H1 (cell line): ENCODE measurements at regions not wholly inside any gene's neighbourhood (a gene's known extent, or its start where the extent isn't known, plus 50 kb on each side); places are given as distances from the start of the nearest gene placed in this dataset.

Experiments used
- CTCF ChIA-PET: fragments of 300-600 bp; sonication (Branson Sonifier 250); formaldehyde crosslinking; loops from one replicate; lab custom pipeline; 2021; ENCODE audit not compliant: partially characterized antibody; lab: Charles Lee
- POLR2A ChIA-PET: fragments of 300-600 bp; sonication (Branson Sonifier 250); formaldehyde crosslinking; loops from one replicate; lab custom pipeline; 2021; ENCODE audit warnings: inconsistent platforms; ENCODE audit not compliant: partially characterized antibody; lab: Charles Lee
- DNase-seq, 2 experiments: peaks; one replicate each; pipeline versions ENCODE4 v3.0.0 to v3.0.0-alpha.2; 2010 to 2022; ENCODE audit warnings: low spot score in 2 of 2, low read depth in 1 of 2, mixed read lengths in 1 of 2
- FAIRE-seq: peaks from 2 replicates; lab custom pipeline; 2011; peaks lifted over from hg19 to GRCh38; lab: Jason Lieb, UNC
- H2AFZ ChIP-seq: 2 replicates; pipeline ENCODE4 v1.8.1; 2012; ENCODE audit warnings: low read length, inconsistent platforms
- H2AK5ac ChIP-seq: 2 replicates; pipeline ENCODE4 v1.6.1; 2013; ENCODE audit warnings: low read depth, low read length
- H2BK120ac ChIP-seq: replicated peaks from 2 replicates; pipeline ENCODE3; 2013; ENCODE audit warnings: low read depth, low read length, inconsistent platforms
- H2BK12ac ChIP-seq: 2 replicates; pipeline ENCODE4 v1.6.1; 2013; ENCODE audit warnings: low read depth, low read length
- H2BK15ac ChIP-seq: 2 replicates; pipeline ENCODE4 v1.6.1; 2013; ENCODE audit warnings: low read length
- H2BK20ac ChIP-seq: 2 replicates; pipeline ENCODE4 v1.6.1; 2013; ENCODE audit warnings: low read length
- H2BK5ac ChIP-seq: 2 replicates; pipeline ENCODE4 v1.6.1; 2013; ENCODE audit warnings: low read depth, low read length
- H3K14ac ChIP-seq: 2 replicates; pipeline ENCODE4 v1.6.1; 2013; ENCODE audit warnings: inconsistent platforms; ENCODE audit not compliant: insufficient read length
- H3K18ac ChIP-seq: 2 replicates; pipeline ENCODE4 v1.6.1; 2013; ENCODE audit warnings: low read length; ENCODE audit errors: extremely low read depth
- H3K23ac ChIP-seq: 2 replicates; pipeline ENCODE4 v1.6.1; 2013; ENCODE audit warnings: inconsistent platforms; ENCODE audit not compliant: insufficient read length
- H3K23me2 ChIP-seq: 2 replicates; pipeline ENCODE4 v1.6.1; 2013; ENCODE audit warnings: low read depth, low read length
- H3K27ac ChIP-seq: 2 replicates; pipeline ENCODE4 v1.6.1; 2011; ENCODE audit warnings: low read depth, low read length, inconsistent platforms
- H3K27me3 ChIP-seq, 4 experiments: replicated peaks in 1 of 4; 1 replicate in 1 of 4; 2 replicates in 3 of 4; pipeline versions ENCODE4 v1.6.1 to v1.8.1; 2011 to 2013; ENCODE audit warnings: low read length in 3 of 4, mild to moderate bottlenecking in 3 of 4, inconsistent platforms in 2 of 4, mixed read lengths in 2 of 4, moderate library complexity in 1 of 4; ENCODE audit not compliant: control insufficient read depth in 3 of 4, insufficient read depth in 3 of 4; ENCODE audit errors: extremely low read depth in 1 of 4
- H3K36me3 ChIP-seq, 4 experiments: 2 replicates each; pipeline versions ENCODE4 v1.6.1 to v1.8.1; 2011 to 2013; ENCODE audit warnings: mild to moderate bottlenecking in 4 of 4, low read length in 3 of 4, moderate library complexity in 2 of 4, control low read depth in 1 of 4, inconsistent platforms in 1 of 4; ENCODE audit not compliant: insufficient read depth in 4 of 4, control insufficient read depth in 2 of 4
- H3K4ac ChIP-seq: replicated peaks from 2 replicates; pipeline ENCODE3; 2013; ENCODE audit warnings: low read length, low read depth, mixed read lengths, inconsistent platforms; ENCODE audit not compliant: insufficient read length
- H3K4me1 ChIP-seq, 4 experiments: replicated peaks in 1 of 4; 1 replicate in 1 of 4; 2 replicates in 3 of 4; pipeline versions ENCODE4 v1.6.1 to v1.8.1; 2011 to 2013; ENCODE audit warnings: low read length in 3 of 4, inconsistent platforms in 2 of 4, mixed read lengths in 1 of 4; ENCODE audit not compliant: insufficient read depth in 4 of 4, control insufficient read depth in 3 of 4
- H3K4me2 ChIP-seq, 2 experiments: 2 replicates each; pipeline versions ENCODE4 v1.6.1 to v1.8.1; 2011 to 2013; ENCODE audit warnings: low read depth in 2 of 2, low read length in 2 of 2, control low read depth in 1 of 2, inconsistent platforms in 1 of 2, mild to moderate bottlenecking in 1 of 2; ENCODE audit not compliant: insufficient read depth in 1 of 2
- H3K4me3 ChIP-seq, 4 experiments: fragments of 200-600, 300-600 bp in 1 of 4; sonication (generic), shearing (Covaris generic), sonication (Bioruptor Twin) in 1 of 4; 2 replicates each; pipeline versions ENCODE4 v1.5.1 to v1.8.1; 2011 to 2016; ENCODE audit warnings: low read length in 4 of 4, low read depth in 3 of 4, control low read depth in 2 of 4, inconsistent platforms in 2 of 4, mild to moderate bottlenecking in 2 of 4, mixed read lengths in 1 of 4, moderate library complexity in 1 of 4; ENCODE audit not compliant: insufficient read depth in 2 of 4; ENCODE audit errors: extremely low read depth in 1 of 4
- H3K56ac ChIP-seq: replicated peaks from 2 replicates; pipeline ENCODE3; 2013; ENCODE audit warnings: low read depth, mild to moderate bottlenecking, mixed read lengths, low read length, inconsistent platforms; ENCODE audit not compliant: insufficient read length
- H3K79me1 ChIP-seq: 2 replicates; pipeline ENCODE4 v1.6.1; 2013; ENCODE audit warnings: low read depth, low read length, control low read depth
- H3K79me2 ChIP-seq, 2 experiments: 2 replicates each; pipeline versions ENCODE4 v1.6.1 to v1.8.1; 2012 to 2013; ENCODE audit warnings: low read length in 2 of 2, mild to moderate bottlenecking in 2 of 2, inconsistent platforms in 1 of 2; ENCODE audit not compliant: insufficient read depth in 2 of 2, control insufficient read depth in 1 of 2
- H3K9ac ChIP-seq, 4 experiments: replicated peaks in 1 of 4; 1 replicate in 1 of 4; 2 replicates in 3 of 4; pipeline versions ENCODE4 v1.6.1 to v1.8.1; 2011 to 2013; ENCODE audit warnings: low read depth in 3 of 4, low read length in 3 of 4, control low read depth in 2 of 4, mild to moderate bottlenecking in 2 of 4, moderate library complexity in 2 of 4, inconsistent platforms in 1 of 4; ENCODE audit errors: extremely low read depth in 1 of 4
- H3K9me3 ChIP-seq, 2 experiments: 2 replicates each; pipeline versions ENCODE4 v1.6.1 to v1.8.1; 2012 to 2013; ENCODE audit warnings: mild to moderate bottlenecking in 2 of 2, moderate library complexity in 2 of 2, control low read depth in 1 of 2, inconsistent platforms in 1 of 2, low read depth in 1 of 2, low read length in 1 of 2, mixed read lengths in 1 of 2; ENCODE audit not compliant: insufficient read depth in 2 of 2
- H4K20me1 ChIP-seq, 2 experiments: replicated peaks in 1 of 2; 2 replicates each; pipeline versions ENCODE3 to v1.8.1; 2011 to 2013; ENCODE audit warnings: inconsistent platforms in 2 of 2, low read length in 2 of 2, mild to moderate bottlenecking in 1 of 2; ENCODE audit not compliant: insufficient read depth in 2 of 2, control insufficient read depth in 1 of 2
- H4K5ac ChIP-seq: 2 replicates; pipeline ENCODE4 v1.6.1; 2013; ENCODE audit warnings: low read length, low read depth, mixed read lengths, inconsistent platforms; ENCODE audit not compliant: insufficient read length
- H4K8ac ChIP-seq: 2 replicates; pipeline ENCODE4 v1.8.0; 2013; ENCODE audit warnings: mild to moderate bottlenecking, moderate library complexity, low read length, inconsistent platforms; ENCODE audit not compliant: insufficient read depth; ENCODE audit errors: extremely low read depth
- H4K91ac ChIP-seq: replicated peaks from 2 replicates; pipeline ENCODE3; 2013; ENCODE audit warnings: low read length, mixed read lengths, inconsistent platforms; ENCODE audit not compliant: insufficient read length
- CEBPB ChIP-seq: IDR thresholded peaks from 2 replicates; pipeline ENCODE4 v1.6.1; 2012; ENCODE audit warnings: low read depth, low read length
- GABPA ChIP-seq: IDR thresholded peaks from 2 replicates; pipeline ENCODE4 v1.6.1; 2011; ENCODE audit warnings: mild to moderate bottlenecking, low read length, moderate library complexity, borderline replicate concordance; ENCODE audit not compliant: insufficient read depth
- NANOG ChIP-seq: IDR thresholded peaks from 2 replicates; pipeline ENCODE4 v1.6.1; 2011; ENCODE audit warnings: low read length, low read depth, mild to moderate bottlenecking, inconsistent platforms; ENCODE audit not compliant: insufficient read depth, poor library complexity, severe bottlenecking
- NRF1 ChIP-seq: IDR thresholded peaks from 2 replicates; pipeline ENCODE4 v1.6.1; 2011; ENCODE audit warnings: mild to moderate bottlenecking, low read depth, low read length, improper control_type of control experiment
- RAD21 ChIP-seq, 2 experiments: IDR thresholded peaks in 1 of 2; conservative IDR thresholded peaks in 1 of 2; 2 replicates each; pipeline ENCODE4 v1.6.1; 2011; ENCODE audit warnings: low read depth in 2 of 2, low read length in 2 of 2, improper control_type of control experiment in 1 of 2, inconsistent platforms in 1 of 2, mild to moderate bottlenecking in 1 of 2, moderate library complexity in 1 of 2
- TBP ChIP-seq: IDR thresholded peaks from 2 replicates; pipeline ENCODE4 v1.6.1; 2011; ENCODE audit warnings: low read depth, low read length, improper control_type of control experiment
- WGBS, 2 experiments: shearing (Covaris generic) in 1 of 2; methylation state at CpG; one replicate each; pipeline versions ENCODE4 v1.1.6 to v1.1.7; 2013 to 2015; ENCODE audit warnings: low lambda C conversion rate in 2 of 2, mixed read lengths in 2 of 2, inconsistent platforms in 1 of 2, low coverage in 1 of 2, missing lambda C conversion rate in 1 of 2; ENCODE audit not compliant: insufficient replicate concordance in 2 of 2, insufficient coverage in 1 of 2, insufficient read length in 1 of 2; ENCODE audit errors: extremely low coverage in 1 of 2, missing lambda C conversion rate in 1 of 2; 5-methylcytosine and 5-hydroxymethylcytosine counted together
- TF ChIP-seq, protein P1 (sequence below): IDR thresholded peaks from 2 replicates; pipeline ENCODE4 v1.6.1; 2012; ENCODE audit warnings: inconsistent platforms
- TF ChIP-seq, protein P2 (sequence below): IDR thresholded peaks from 2 replicates; pipeline ENCODE4 v1.6.1; 2011; ENCODE audit warnings: low read length, improper control_type of control experiment
- TF ChIP-seq, protein P3 (sequence below): IDR thresholded peaks from 2 replicates; pipeline ENCODE4 v1.6.1; 2012; ENCODE audit warnings: inconsistent platforms
- TF ChIP-seq, protein P4 (sequence below): IDR thresholded peaks from 2 replicates; pipeline ENCODE4 v1.6.1; 2012; ENCODE audit warnings: low read length, inconsistent platforms

DNA sequence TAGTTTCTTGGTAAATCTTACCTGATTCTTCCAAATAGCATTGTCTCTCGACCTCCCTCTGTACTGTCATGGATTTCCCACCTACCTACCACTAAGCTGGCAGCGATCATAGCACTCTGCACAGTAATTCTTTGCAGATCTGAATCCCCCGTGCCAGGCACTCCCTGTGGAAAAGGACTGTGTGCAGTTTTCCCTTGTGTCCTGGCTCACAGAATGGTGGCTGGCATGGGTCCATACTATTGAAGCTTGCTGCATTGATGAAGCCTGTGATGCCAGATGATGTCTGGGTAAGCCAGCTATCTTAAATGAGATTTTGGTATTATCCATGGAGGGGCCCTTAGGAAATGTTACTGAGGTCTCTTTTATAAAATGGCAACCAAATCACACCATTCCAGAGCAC is 135.7 kb downstream of the RPAP3 start:
- H2BK12ac ChIP-seq: no peak overlapping the region
- no peak overlapping the region for H3K4me3 ChIP-seq
- H3K56ac ChIP-seq: no peak overlapping the region
- ChIA-PET POLR2A (no interaction called here), CTCF (interaction anchor here (0.7 to 1.1 kb wide), 3 partner anchors 67 to 1660 kb away, joined by 3 to 4 read pairs (median 3); no protein-coding TSS in a partner anchor)
- no peak overlapping the region for H2BK15ac ChIP-seq
- H3K9ac ChIP-seq: no peak overlapping the region
- no peak overlapping the region for H3K27ac ChIP-seq
- no peaks in the 10 kb centered on the region for H3K36me3 ChIP-seq
- no peaks in the 10 kb centered on the region for H3K79me1 ChIP-seq
- H3K9me3 ChIP-seq: no peaks in the 10 kb centered on the region
- no peak overlapping the region for H2AFZ ChIP-seq
- H2AK5ac ChIP-seq: no peak overlapping the region
- H2BK5ac ChIP-seq: no peak overlapping the region
- DNase-seq: no peak
- H3K23ac ChIP-seq: no peak overlapping the region
- no peak overlapping the region for H2BK120ac ChIP-seq
- H3K14ac ChIP-seq: no peak overlapping the region
- FAIRE-seq: no peak
- no peaks in the 10 kb centered on the region for H4K20me1 ChIP-seq
- H3K23me2 ChIP-seq: no peaks in the 10 kb centered on the region
- H4K91ac ChIP-seq: no peak overlapping the region
- no peaks in the 10 kb centered on the region for H3K4me1 ChIP-seq
- H4K8ac ChIP-seq: no peak overlapping the region
- no peaks in the 10 kb centered on the region for H3K79me2 ChIP-seq
- H3K18ac ChIP-seq: no peak overlapping the region
- H3K4me2 ChIP-seq: no peak overlapping the region
- H4K5ac ChIP-seq: no peak overlapping the region
- H3K4ac ChIP-seq: no peak overlapping the region
- H2BK20ac ChIP-seq: no peak overlapping the region
- WGBS, 2 experiments: 88% methylated on average over 3 of the region's 3 CpGs; no CpG with 5 or more reads in 1 of the 2 experiments
- no peaks in the 10 kb centered on the region for H3K27me3 ChIP-seq
- TF ChIP-seq, protein P1, sequence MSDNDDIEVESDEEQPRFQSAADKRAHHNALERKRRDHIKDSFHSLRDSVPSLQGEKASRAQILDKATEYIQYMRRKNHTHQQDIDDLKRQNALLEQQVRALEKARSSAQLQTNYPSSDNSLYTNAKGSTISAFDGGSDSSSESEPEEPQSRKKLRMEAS: no peak
- no peak for TF ChIP-seq GABPA
- TF ChIP-seq RAD21 (IDR thresholded peaks at IDR 0.05 in 1 of 2, conservative IDR thresholded peaks at IDR 0.05 in 1 of 2; ENCODE audit: low read depth in 2 of 2, low read length in 2 of 2): no peak
- TF ChIP-seq NANOG: no peak
- TF ChIP-seq, protein P2, sequence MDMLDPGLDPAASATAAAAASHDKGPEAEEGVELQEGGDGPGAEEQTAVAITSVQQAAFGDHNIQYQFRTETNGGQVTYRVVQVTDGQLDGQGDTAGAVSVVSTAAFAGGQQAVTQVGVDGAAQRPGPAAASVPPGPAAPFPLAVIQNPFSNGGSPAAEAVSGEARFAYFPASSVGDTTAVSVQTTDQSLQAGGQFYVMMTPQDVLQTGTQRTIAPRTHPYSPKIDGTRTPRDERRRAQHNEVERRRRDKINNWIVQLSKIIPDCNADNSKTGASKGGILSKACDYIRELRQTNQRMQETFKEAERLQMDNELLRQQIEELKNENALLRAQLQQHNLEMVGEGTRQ: no peak
- no peak for TF ChIP-seq TBP
- TF ChIP-seq, protein P3, sequence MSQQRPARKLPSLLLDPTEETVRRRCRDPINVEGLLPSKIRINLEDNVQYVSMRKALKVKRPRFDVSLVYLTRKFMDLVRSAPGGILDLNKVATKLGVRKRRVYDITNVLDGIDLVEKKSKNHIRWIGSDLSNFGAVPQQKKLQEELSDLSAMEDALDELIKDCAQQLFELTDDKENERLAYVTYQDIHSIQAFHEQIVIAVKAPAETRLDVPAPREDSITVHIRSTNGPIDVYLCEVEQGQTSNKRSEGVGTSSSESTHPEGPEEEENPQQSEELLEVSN: no peak
- TF ChIP-seq, protein P4, sequence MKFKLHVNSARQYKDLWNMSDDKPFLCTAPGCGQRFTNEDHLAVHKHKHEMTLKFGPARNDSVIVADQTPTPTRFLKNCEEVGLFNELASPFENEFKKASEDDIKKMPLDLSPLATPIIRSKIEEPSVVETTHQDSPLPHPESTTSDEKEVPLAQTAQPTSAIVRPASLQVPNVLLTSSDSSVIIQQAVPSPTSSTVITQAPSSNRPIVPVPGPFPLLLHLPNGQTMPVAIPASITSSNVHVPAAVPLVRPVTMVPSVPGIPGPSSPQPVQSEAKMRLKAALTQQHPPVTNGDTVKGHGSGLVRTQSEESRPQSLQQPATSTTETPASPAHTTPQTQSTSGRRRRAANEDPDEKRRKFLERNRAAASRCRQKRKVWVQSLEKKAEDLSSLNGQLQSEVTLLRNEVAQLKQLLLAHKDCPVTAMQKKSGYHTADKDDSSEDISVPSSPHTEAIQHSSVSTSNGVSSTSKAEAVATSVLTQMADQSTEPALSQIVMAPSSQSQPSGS: no peak
- TF ChIP-seq NRF1: no peak
- TF ChIP-seq CEBPB: no peak
